ENCODE measurements at regions not wholly inside any gene's neighbourhood (a gene's known extent, or its start where the extent isn't known, plus 50 kb on each side); places are given as distances from the start of the nearest gene placed in this dataset.

GRCh38 chr5:7261049-7261448, 134.9 kb upstream of the ADCY2 start:
- TF ChIP-seq GATA2 (IDR thresholded peaks at IDR 0.05; ENCODE audit: low read depth, low read length), result no peak
- TF ChIP-seq GATA3 (IDR thresholded peaks at IDR 0.05; ENCODE audit: low read depth, low read length), result no peak
